Peyer's patch (tissue), 4 donors: ENCODE measurements at regions not wholly inside any gene's neighbourhood (a gene's known extent, or its start where the extent isn't known, plus 50 kb on each side); places are given as distances from the start of the nearest gene placed in this dataset.

Source experiments
- POLR2A ChIP-seq, 2 donors: fragments of 450-650 bp; IDR thresholded peaks; one replicate each; pipeline ENCODE4 v1.5.1; 2017; ENCODE audit warnings: antibody characterized with exemption in 2 of 2, mild to moderate bottlenecking in 2 of 2, moderate library complexity in 2 of 2
- TF ChIP-seq, protein P1 (sequence below), 6 experiments: fragments of 450-650 bp in 4 of 6; fragments of 200-600 bp in 2 of 6; sonication (generic) in 1 of 6; IDR thresholded peaks; one replicate each; pipeline ENCODE4 v1.5.1; 2017 to 2019; ENCODE audit warnings: antibody characterized with exemption in 6 of 6, mild to moderate bottlenecking in 3 of 6, moderate library complexity in 1 of 6

DNA sequence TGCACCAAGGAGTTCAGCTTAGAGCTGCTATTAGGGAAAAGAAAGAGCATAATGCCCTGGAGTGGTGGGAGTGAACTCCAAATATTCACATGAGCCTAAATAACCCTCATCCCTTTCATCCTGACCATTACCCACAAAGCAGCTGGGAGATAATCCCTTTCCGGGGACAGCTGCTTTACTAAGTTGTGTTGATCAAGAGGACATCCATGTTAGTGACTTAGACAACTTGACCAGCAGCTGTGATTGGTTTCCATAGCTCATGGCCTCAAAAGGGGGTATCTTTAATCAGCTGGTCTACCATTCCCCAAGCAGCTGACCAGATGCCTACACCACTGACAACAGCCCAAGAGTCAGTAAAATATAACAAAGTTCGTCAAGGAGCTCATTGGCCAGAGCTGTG, 75.8 kb upstream of the LY86 start:
- TF ChIP-seq, protein P1, sequence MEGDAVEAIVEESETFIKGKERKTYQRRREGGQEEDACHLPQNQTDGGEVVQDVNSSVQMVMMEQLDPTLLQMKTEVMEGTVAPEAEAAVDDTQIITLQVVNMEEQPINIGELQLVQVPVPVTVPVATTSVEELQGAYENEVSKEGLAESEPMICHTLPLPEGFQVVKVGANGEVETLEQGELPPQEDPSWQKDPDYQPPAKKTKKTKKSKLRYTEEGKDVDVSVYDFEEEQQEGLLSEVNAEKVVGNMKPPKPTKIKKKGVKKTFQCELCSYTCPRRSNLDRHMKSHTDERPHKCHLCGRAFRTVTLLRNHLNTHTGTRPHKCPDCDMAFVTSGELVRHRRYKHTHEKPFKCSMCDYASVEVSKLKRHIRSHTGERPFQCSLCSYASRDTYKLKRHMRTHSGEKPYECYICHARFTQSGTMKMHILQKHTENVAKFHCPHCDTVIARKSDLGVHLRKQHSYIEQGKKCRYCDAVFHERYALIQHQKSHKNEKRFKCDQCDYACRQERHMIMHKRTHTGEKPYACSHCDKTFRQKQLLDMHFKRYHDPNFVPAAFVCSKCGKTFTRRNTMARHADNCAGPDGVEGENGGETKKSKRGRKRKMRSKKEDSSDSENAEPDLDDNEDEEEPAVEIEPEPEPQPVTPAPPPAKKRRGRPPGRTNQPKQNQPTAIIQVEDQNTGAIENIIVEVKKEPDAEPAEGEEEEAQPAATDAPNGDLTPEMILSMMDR (IDR thresholded peaks at IDR 0.05): no peak
- TF ChIP-seq POLR2A (IDR thresholded peaks at IDR 0.05): no peak
